SK-N-SH (cell line): ENCODE measurements at regions not wholly inside any gene's neighbourhood (a gene's known extent, or its start where the extent isn't known, plus 50 kb on each side); places are given as distances from the start of the nearest gene placed in this dataset.

Experiments
- CTCF ChIA-PET: fragments of 300-600, 350-600 bp; formaldehyde crosslinking; extraction: SDS; loops from one replicate; lab custom pipeline; 2021; lab: Yijun Ruan, JAX
- POLR2A ChIA-PET: fragments of 350-600 bp; sonication (Branson Sonifier 250); formaldehyde crosslinking; extraction: SDS; loops from one replicate; lab custom pipeline; 2020; ENCODE audit warnings: antibody characterized with exemption, inconsistent platforms; lab: Yijun Ruan, JAX
- DNase-seq: peaks from one replicate; pipeline ENCODE4 v3.0.0; 2012
- H2AFZ ChIP-seq: fragments of 200-600 bp; sonication (generic); 2 replicates; pipeline ENCODE4 v1.8.1; 2016; ENCODE audit warnings: antibody characterized with exemption, mild to moderate bottlenecking, low read depth
- H3F3A ChIP-seq: fragments of 200-600 bp; sonication (generic); replicated peaks from 2 replicates; pipeline ENCODE3; 2016; ENCODE audit warnings: antibody characterized with exemption, mild to moderate bottlenecking; ENCODE audit not compliant: insufficient read depth
- H3K27ac ChIP-seq, 2 experiments: fragments of 200-500 bp in 1 of 2; fragments of 200-600 bp in 1 of 2; sonication (Bioruptor generic) in 1 of 2; sonication (generic), shearing (Covaris generic) in 1 of 2; 2 replicates each; pipeline versions ENCODE4 v1.5.1 to v1.6.1; 2014 to 2016; ENCODE audit warnings: low read depth in 2 of 2, inconsistent platforms in 1 of 2, low read length in 1 of 2, mild to moderate bottlenecking in 1 of 2, mixed read lengths in 1 of 2
- H3K27me3 ChIP-seq: fragments of 200-600 bp; sonication (generic), shearing (Covaris generic); 2 replicates; pipeline ENCODE4 v1.6.1; 2016; ENCODE audit warnings: mixed run types; ENCODE audit not compliant: insufficient read depth
- H3K36me3 ChIP-seq, 2 experiments: fragments of 200-500 bp in 1 of 2; fragments of 200-600 bp in 1 of 2; sonication (Bioruptor generic) in 1 of 2; sonication (generic) in 1 of 2; replicated peaks in 1 of 2; 2 replicates each; pipeline versions ENCODE3 to v1.5.1; 2014 to 2016; ENCODE audit warnings: low read length in 1 of 2, mild to moderate bottlenecking in 1 of 2; ENCODE audit not compliant: insufficient read depth in 2 of 2, control insufficient read depth in 1 of 2
- H3K4me1 ChIP-seq, 2 experiments: fragments of 200-500 bp in 1 of 2; fragments of 200-600 bp in 1 of 2; sonication (Bioruptor generic) in 1 of 2; sonication (generic), shearing (Covaris generic) in 1 of 2; 2 replicates each; pipeline versions ENCODE4 v1.5.1 to v1.6.1; 2014 to 2016; ENCODE audit warnings: low read depth in 1 of 2, low read length in 1 of 2, mixed run types in 1 of 2; ENCODE audit not compliant: insufficient read depth in 2 of 2, control insufficient read depth in 1 of 2
- H3K4me2 ChIP-seq: fragments of 200-600 bp; sonication (generic), shearing (Covaris generic); 2 replicates; pipeline ENCODE4 v1.6.1; 2017; ENCODE audit warnings: mixed run types
- H3K4me3 ChIP-seq, 2 experiments: fragments of 200-500 bp in 1 of 2; fragments of 200-600 bp in 1 of 2; sonication (Bioruptor generic) in 1 of 2; sonication (generic), shearing (Covaris generic) in 1 of 2; 2 replicates each; pipeline versions ENCODE4 v1.5.1 to v1.8.1; 2014 to 2016; ENCODE audit warnings: low read depth in 2 of 2, inconsistent platforms in 1 of 2, low read length in 1 of 2, mild to moderate bottlenecking in 1 of 2, mixed read lengths in 1 of 2, moderate library complexity in 1 of 2
- H3K79me2 ChIP-seq: fragments of 200-600 bp; sonication (generic); 2 replicates; pipeline ENCODE4 v1.8.1; 2017; ENCODE audit warnings: mild to moderate bottlenecking; ENCODE audit not compliant: insufficient read depth
- H3K9ac ChIP-seq: fragments of 200-600 bp; sonication (generic); 2 replicates; pipeline ENCODE4 v1.6.1; 2017; ENCODE audit warnings: mixed run types
- H3K9me2 ChIP-seq: fragments of 200-600 bp; sonication (generic); 2 replicates; pipeline ENCODE4 v1.6.1; 2017; ENCODE audit warnings: mixed run types
- H3K9me3 ChIP-seq: fragments of 200-600 bp; sonication (generic); 2 replicates; pipeline ENCODE4 v1.6.1; 2017; ENCODE audit warnings: mixed run types, mild to moderate bottlenecking, moderate library complexity
- H4K20me1 ChIP-seq: fragments of 200-600 bp; sonication (generic); 2 replicates; pipeline ENCODE4 v1.6.1; 2017; ENCODE audit warnings: mild to moderate bottlenecking, mixed run types; ENCODE audit not compliant: insufficient read depth
- CHD2 ChIP-seq: fragments of 150-350 bp; IDR thresholded peaks from 2 replicates; pipeline ENCODE4 v1.6.1; 2018; ENCODE audit warnings: low read length; ENCODE audit not compliant: partially characterized antibody
- EP300 ChIP-seq, 2 experiments: IDR thresholded peaks; 2 replicates each; pipeline versions ENCODE4 v1.4.0 to v1.6.1; 2012; ENCODE audit warnings: borderline replicate concordance in 1 of 2, low read depth in 1 of 2, low read length in 1 of 2
- EZH2phosphoT487 ChIP-seq: fragments of 200-600 bp; sonication (generic); IDR thresholded peaks from 2 replicates; pipeline ENCODE4 v1.6.1; 2017; ENCODE audit warnings: low read depth, mixed run types, mild to moderate bottlenecking, antibody characterized with exemption, moderate library complexity, borderline replicate concordance
- FOSL2 ChIP-seq: IDR thresholded peaks from 2 replicates; pipeline ENCODE4 v1.4.0; 2012; ENCODE audit warnings: low read depth, mild to moderate bottlenecking, moderate library complexity, borderline replicate concordance
- FOXJ3 ChIP-seq: sonication (generic); formaldehyde crosslinking; IDR thresholded peaks from 2 replicates; pipeline ENCODE4 v1.5.1; 2020; ENCODE audit warnings: mild to moderate bottlenecking, missing genetic modification reagents
- FOXM1 ChIP-seq: IDR thresholded peaks from 2 replicates; pipeline ENCODE4 v1.4.0; 2012; ENCODE audit warnings: low read depth, mild to moderate bottlenecking
- GABPA ChIP-seq: IDR thresholded peaks from 2 replicates; pipeline ENCODE4 v1.4.0; 2012; ENCODE audit warnings: low read depth, mild to moderate bottlenecking
- GATA2 ChIP-seq: sonication (generic); formaldehyde crosslinking; IDR thresholded peaks from 2 replicates; pipeline ENCODE4 v1.5.0; 2020; ENCODE audit warnings: mild to moderate bottlenecking, missing genetic modification reagents
- JUND ChIP-seq: IDR thresholded peaks from 2 replicates; pipeline ENCODE4 v1.4.0; 2012
- MEF2A ChIP-seq: IDR thresholded peaks from 2 replicates; pipeline ENCODE4 v1.4.0; 2012; ENCODE audit warnings: low read depth, borderline replicate concordance
- NFIC ChIP-seq: IDR thresholded peaks from 2 replicates; pipeline ENCODE4 v1.4.0; 2012; ENCODE audit warnings: borderline replicate concordance
- NRF1 ChIP-seq: IDR thresholded peaks from 2 replicates; pipeline ENCODE4 v1.6.1; 2012; ENCODE audit warnings: low read depth, mild to moderate bottlenecking, low read length
- POLR2AphosphoS5 ChIP-seq: IDR thresholded peaks from 2 replicates; pipeline ENCODE4 v1.6.1; 2012; ENCODE audit warnings: low read depth, low read length
- RAD21 ChIP-seq: IDR thresholded peaks from 2 replicates; pipeline ENCODE4 v1.6.1; 2012; ENCODE audit warnings: mild to moderate bottlenecking, low read length
- RCOR1 ChIP-seq: fragments of 150-350 bp; IDR thresholded peaks from 2 replicates; pipeline ENCODE4 v1.6.1; 2017; ENCODE audit warnings: antibody characterized with exemption, low read length
- SMC3 ChIP-seq: IDR thresholded peaks from 2 replicates; pipeline ENCODE4 v1.6.1; 2012; ENCODE audit warnings: low read depth, low read length, improper control_type of control experiment
- TCF12 ChIP-seq: IDR thresholded peaks from 2 replicates; pipeline ENCODE4 v1.4.0; 2012
- TEAD4 ChIP-seq: IDR thresholded peaks from 2 replicates; pipeline ENCODE4 v1.4.0; 2012; ENCODE audit warnings: mild to moderate bottlenecking, borderline replicate concordance; ENCODE audit not compliant: insufficient read depth
- WGBS: methylation state at CpG from one replicate; pipeline ENCODE4 v1.1.6; 2017; ENCODE audit warnings: low lambda C conversion rate; 5-methylcytosine and 5-hydroxymethylcytosine counted together
- TF ChIP-seq, protein P1 (sequence below): fragments of 150-350 bp; IDR thresholded peaks from 2 replicates; pipeline ENCODE4 v1.6.1; 2017; ENCODE audit warnings: antibody characterized with exemption, low read length, low read depth, borderline replicate concordance
- TF ChIP-seq, protein P2 (sequence below): IDR thresholded peaks from 2 replicates; pipeline ENCODE4 v1.4.0; 2012; ENCODE audit warnings: low read depth, borderline replicate concordance
- TF ChIP-seq, protein P3 (sequence below): fragments of 200-600 bp; sonication (generic); IDR thresholded peaks from 2 replicates; pipeline ENCODE4 v1.6.1; 2017; ENCODE audit warnings: antibody characterized with exemption, mild to moderate bottlenecking, moderate library complexity

DNA sequence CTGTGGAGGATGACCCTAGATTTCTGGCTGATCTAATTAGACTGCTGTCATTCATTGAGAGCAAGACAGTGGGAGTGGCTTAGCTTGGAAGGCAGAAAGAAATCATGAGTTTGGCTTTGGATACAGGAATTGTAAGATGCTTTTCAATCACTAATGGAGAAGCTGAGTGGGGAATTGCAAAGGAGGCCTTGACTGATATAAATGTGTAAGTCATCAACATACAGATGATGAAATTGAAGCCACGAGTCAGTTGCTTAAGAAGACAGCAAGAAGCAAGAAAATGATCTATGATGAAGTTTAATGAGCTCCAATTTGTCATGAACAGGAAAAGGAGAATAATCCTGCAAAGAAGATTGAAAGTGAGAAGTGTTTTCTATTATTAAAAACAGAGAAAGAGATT is 136.7 kb upstream of the C1QTNF7 start:
- DNase-seq: no peak
- Histone ChIP-seq H3K27me3 (no peaks in the 10 kb centered on the region), H3K4me3 (no peak overlapping the region), H3K27ac (no peak overlapping the region), H3K79me2 (no peaks in the 10 kb centered on the region), H3K4me2 (no peak overlapping the region), H3K36me3 (no peaks in the 10 kb centered on the region), H3K9me2 (no peaks in the 10 kb centered on the region), H4K20me1 (no peaks in the 10 kb centered on the region), H3K9me3 (no peaks in the 10 kb centered on the region), H3K9ac (no peak overlapping the region), H3F3A (no peaks in the 10 kb centered on the region), H3K4me1 (peaks cover 3 to 19% of the 10 kb centered on the region in 2 experiments; a peak in 3 of 4 replicates), H2AFZ (no peak overlapping the region)
- POLR2A ChIA-PET: no interaction called here
- WGBS: 52% methylated on average over 1 of the region's 1 CpG
- TF ChIP-seq, protein P1, sequence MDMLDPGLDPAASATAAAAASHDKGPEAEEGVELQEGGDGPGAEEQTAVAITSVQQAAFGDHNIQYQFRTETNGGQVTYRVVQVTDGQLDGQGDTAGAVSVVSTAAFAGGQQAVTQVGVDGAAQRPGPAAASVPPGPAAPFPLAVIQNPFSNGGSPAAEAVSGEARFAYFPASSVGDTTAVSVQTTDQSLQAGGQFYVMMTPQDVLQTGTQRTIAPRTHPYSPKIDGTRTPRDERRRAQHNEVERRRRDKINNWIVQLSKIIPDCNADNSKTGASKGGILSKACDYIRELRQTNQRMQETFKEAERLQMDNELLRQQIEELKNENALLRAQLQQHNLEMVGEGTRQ: no peak
- TF ChIP-seq NFIC: no peak
- no peak for TF ChIP-seq GATA2 (CRISPR knock-in tag)
- TF ChIP-seq SMC3: no peak
- no peak for TF ChIP-seq POLR2AphosphoS5
- no peak for TF ChIP-seq TEAD4
- TF ChIP-seq TCF12: no peak
- no peak for TF ChIP-seq RCOR1
- TF ChIP-seq JUND: no peak
- TF ChIP-seq FOXJ3: no peak
- TF ChIP-seq, protein P2, sequence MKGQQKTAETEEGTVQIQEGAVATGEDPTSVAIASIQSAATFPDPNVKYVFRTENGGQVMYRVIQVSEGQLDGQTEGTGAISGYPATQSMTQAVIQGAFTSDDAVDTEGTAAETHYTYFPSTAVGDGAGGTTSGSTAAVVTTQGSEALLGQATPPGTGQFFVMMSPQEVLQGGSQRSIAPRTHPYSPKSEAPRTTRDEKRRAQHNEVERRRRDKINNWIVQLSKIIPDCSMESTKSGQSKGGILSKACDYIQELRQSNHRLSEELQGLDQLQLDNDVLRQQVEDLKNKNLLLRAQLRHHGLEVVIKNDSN: no peak
- TF ChIP-seq NRF1: no peak
- TF ChIP-seq GABPA: no peak
- no peak for TF ChIP-seq FOSL2
- CTCF ChIA-PET: no interaction called here

DNA sequence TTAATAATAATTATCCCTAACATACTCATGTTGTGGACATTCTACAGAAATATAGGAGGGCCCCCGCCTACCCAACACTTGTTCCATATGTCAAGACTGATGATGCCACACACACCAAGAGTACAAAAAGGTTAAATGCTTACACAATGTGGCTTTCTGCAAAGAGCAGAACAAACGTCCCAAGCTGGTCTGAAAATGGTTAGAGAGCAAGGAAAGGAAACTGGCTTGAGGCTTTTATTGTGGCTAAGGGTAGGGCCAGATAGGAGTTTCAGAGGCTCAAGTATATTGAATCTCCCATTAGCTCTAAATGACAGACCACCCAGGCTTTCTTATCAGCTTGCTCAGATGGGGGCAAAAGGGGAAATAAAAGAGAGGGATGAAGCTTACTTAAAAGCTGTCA is 134.1 kb upstream of the C1QTNF7 start:
- Histone ChIP-seq H3K27me3 (no peaks in the 10 kb centered on the region), H3K27ac (no peak overlapping the region; a peak in 1 of 4 replicates), H3K9me2 (no peaks in the 10 kb centered on the region), H3K4me1 (peaks cover 22 to 23% of the 10 kb centered on the region in 2 experiments; a peak in 3 of 4 replicates), H3F3A (no peaks in the 10 kb centered on the region), H3K4me3 (no peak overlapping the region), H3K4me2 (no peak overlapping the region), H4K20me1 (no peaks in the 10 kb centered on the region), H3K9ac (no peak overlapping the region), H3K9me3 (no peaks in the 10 kb centered on the region), H3K79me2 (no peaks in the 10 kb centered on the region), H2AFZ (no peak overlapping the region), H3K36me3 (no peaks in the 10 kb centered on the region)
- ChIA-PET POLR2A (interaction anchor here (1.0 kb wide), 1 partner anchor 176 kb away, joined by 3 read pairs; the partner anchor contains the start of gene CC2D2A), CTCF (interaction anchor here (1.0 to 2.3 kb wide), 2 partner anchors 162 to 164 kb away, joined by 3 to 17 read pairs; no protein-coding TSS in a partner anchor)
- TF ChIP-seq MEF2A (no peak), EZH2phosphoT487 (no peak), GATA2 (CRISPR knock-in tag) (no peak), NRF1 (no peak), CHD2 (no peak), RCOR1 (no peak), RAD21 (no peak), FOXM1 (no peak), EP300 (IDR thresholded peaks at IDR 0.05; ENCODE audit: borderline replicate concordance in 1 of 2, low read depth in 1 of 2, low read length in 1 of 2) (no peak)
- TF ChIP-seq, protein P3, sequence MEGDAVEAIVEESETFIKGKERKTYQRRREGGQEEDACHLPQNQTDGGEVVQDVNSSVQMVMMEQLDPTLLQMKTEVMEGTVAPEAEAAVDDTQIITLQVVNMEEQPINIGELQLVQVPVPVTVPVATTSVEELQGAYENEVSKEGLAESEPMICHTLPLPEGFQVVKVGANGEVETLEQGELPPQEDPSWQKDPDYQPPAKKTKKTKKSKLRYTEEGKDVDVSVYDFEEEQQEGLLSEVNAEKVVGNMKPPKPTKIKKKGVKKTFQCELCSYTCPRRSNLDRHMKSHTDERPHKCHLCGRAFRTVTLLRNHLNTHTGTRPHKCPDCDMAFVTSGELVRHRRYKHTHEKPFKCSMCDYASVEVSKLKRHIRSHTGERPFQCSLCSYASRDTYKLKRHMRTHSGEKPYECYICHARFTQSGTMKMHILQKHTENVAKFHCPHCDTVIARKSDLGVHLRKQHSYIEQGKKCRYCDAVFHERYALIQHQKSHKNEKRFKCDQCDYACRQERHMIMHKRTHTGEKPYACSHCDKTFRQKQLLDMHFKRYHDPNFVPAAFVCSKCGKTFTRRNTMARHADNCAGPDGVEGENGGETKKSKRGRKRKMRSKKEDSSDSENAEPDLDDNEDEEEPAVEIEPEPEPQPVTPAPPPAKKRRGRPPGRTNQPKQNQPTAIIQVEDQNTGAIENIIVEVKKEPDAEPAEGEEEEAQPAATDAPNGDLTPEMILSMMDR: no peak
- 60% methylated on average over 2 of the region's 2 CpGs for WGBS
- DNase-seq: no peak
